ENCODE measurements at regions not wholly inside any gene's neighbourhood (a gene's known extent, or its start where the extent isn't known, plus 50 kb on each side); places are given as distances from the start of the nearest gene placed in this dataset.

DNA sequence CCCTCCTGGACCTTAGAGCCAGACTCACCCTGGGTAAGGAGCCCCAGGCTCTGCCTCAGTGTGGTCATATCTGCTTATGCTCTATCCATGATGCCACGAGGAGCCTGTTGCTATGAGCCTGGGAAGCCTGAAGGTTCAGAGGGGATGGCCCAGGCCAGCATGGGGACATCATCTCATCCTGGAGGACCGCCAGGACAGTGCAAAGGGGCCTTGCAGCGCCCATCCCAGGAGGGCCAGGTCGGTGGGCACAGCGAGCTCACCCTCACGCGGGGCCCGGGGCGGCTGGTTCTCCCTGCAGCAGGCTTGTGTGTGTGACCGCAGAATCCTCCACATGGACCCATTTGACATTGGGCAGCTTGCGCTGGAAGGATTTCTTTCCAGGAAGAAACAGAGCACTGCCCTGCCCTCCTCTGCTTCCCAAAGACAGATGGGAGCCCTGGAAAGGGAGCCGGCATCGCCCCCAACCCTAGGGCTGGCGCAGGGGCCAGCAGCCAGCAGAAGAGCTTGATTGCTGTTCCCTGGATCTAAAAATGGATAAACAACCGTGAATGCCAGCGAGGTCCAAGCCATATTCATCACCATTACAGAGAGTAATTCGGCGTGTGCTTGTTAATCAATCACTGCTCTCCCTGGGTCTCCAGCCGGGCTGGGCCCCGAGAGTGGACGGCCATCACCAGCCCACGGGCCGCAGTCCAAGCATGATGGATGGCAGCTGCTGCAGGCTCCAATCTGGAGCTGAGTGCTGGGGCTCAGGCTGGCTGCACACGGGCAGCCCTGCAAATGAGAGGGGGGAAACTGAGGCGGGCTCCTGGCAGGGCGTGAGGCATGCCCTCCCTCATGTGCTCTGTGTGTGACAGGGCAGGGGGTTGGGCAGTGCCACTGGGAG, 739.7 kb downstream of the BRD1 start:
- Histone ChIP-seq H3K18ac (ENCODE audit: low read length) (peak overlapping the region; percentile 56), H3K23ac (ENCODE audit: low read depth, low read length, poor library complexity) (peak overlapping the region; percentile 48), H3K4me3 (ENCODE audit: low read length in 2 of 2) (no peak overlapping the region), H3K4ac (ENCODE audit: low read length) (no peak overlapping the region), H4K91ac (ENCODE audit: low read depth, low read length, poor library complexity) (no peak overlapping the region), H2BK12ac (ENCODE audit: low read length) (peak overlapping the region; percentile 60), H2AFZ (ENCODE audit: low read length) (no peak overlapping the region), H3K79me1 (ENCODE audit: low read depth, low read length) (no peaks in the 10 kb centered on the region), H2BK120ac (ENCODE audit: low read depth, low read length) (no peak overlapping the region), H3K9me3 (replicated peaks in 1 of 2; ENCODE audit: control insufficient read depth in 2 of 2, insufficient read depth in 1 of 2, low read depth in 1 of 2, low read length in 2 of 2) (no peaks in the 10 kb centered on the region), H2BK5ac (ENCODE audit: low read length) (no peak overlapping the region), H4K8ac (ENCODE audit: low read depth, low read length) (no peak overlapping the region), H3K27me3 (ENCODE audit: control insufficient read depth in 3 of 3, insufficient read depth in 3 of 3, low read depth in 1 of 3, low read length in 3 of 3) (no peaks in the 10 kb centered on the region), H3K4me1 (ENCODE audit: control insufficient read depth in 2 of 2, insufficient read depth in 1 of 2, low read depth in 1 of 2, low read length in 2 of 2) (peaks cover 0 to 6% of the 10 kb centered on the region in 2 donors), H3K27ac (replicated peaks; ENCODE audit: low read length) (no peak overlapping the region), H3K36me3 (replicated peaks in 1 of 2; ENCODE audit: control insufficient read depth in 2 of 2, insufficient read depth in 2 of 2, low read length in 2 of 2) (no peaks in the 10 kb centered on the region), H2AK5ac (ENCODE audit: low read depth, low read length) (peak overlapping the region; percentile 66), H2BK15ac (ENCODE audit: low read length) (peak overlapping the region; percentile 47), H3K4me2 (ENCODE audit: insufficient read depth, low read length, poor library complexity, severe bottlenecking) (no peak overlapping the region), H3K14ac (ENCODE audit: low read length) (peak overlapping the region; percentile 11), H3K9ac (ENCODE audit: low read depth, low read length, poor library complexity) (no peak overlapping the region)
- no CpG with 5 or more reads among the region's 26 CpGs for WGBS, 2 donors (ENCODE audit: extremely low coverage in 2 of 2, insufficient read length in 2 of 2, insufficient replicate concordance in 1 of 2)
- no peak for DNase-seq (ENCODE audit: low spot score)

DNA sequence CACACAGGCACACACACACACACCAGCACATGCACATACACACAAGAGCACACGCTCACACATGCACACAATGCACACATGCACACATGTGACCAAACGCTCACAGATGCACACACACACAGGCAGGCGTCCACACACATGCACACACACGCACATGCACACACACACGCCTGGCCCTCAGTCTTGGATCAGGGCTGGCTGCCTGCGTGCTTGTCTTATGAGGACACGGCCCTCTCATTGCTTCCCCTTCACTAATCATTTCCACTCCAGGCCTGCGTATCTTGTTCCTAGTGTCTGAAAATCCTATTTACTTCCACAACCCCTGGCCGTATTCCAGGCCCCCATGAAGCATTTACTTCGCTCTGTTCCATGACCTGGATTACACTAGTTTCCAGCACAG, 740.5 kb downstream of the BRD1 start:
- no peak overlapping the region for H3K4ac ChIP-seq (ENCODE audit: low read length)
- no peaks in the 10 kb centered on the region for H3K27me3 ChIP-seq (ENCODE audit: control insufficient read depth in 3 of 3, insufficient read depth in 3 of 3, low read depth in 1 of 3, low read length in 3 of 3)
- H3K9me3 ChIP-seq (replicated peaks in 1 of 2; ENCODE audit: control insufficient read depth in 2 of 2, insufficient read depth in 1 of 2, low read depth in 1 of 2, low read length in 2 of 2) = no peaks in the 10 kb centered on the region
- WGBS, 2 donors (ENCODE audit: extremely low coverage in 2 of 2, insufficient read length in 2 of 2, insufficient replicate concordance in 1 of 2) = no CpG with 5 or more reads among the region's 10 CpGs
- no peak overlapping the region for H2AK5ac ChIP-seq (ENCODE audit: low read depth, low read length)
- no peak overlapping the region for H2BK120ac ChIP-seq (ENCODE audit: low read depth, low read length)
- H3K79me1 ChIP-seq (ENCODE audit: low read depth, low read length) = no peaks in the 10 kb centered on the region
- peak overlapping the region in 1 of 2 donors; percentile 59 for H3K4me3 ChIP-seq (ENCODE audit: low read length in 2 of 2)
- DNase-seq (ENCODE audit: low spot score) = no peak
- no peak overlapping the region for H3K27ac ChIP-seq (replicated peaks; ENCODE audit: low read length)
- H2BK12ac ChIP-seq (ENCODE audit: low read length) = no peak overlapping the region
- peak overlapping the region; percentile 47 for H2BK15ac ChIP-seq (ENCODE audit: low read length)
- no peak overlapping the region for H2BK5ac ChIP-seq (ENCODE audit: low read length)
- no peak overlapping the region for H3K4me2 ChIP-seq (ENCODE audit: insufficient read depth, low read length, poor library complexity, severe bottlenecking)
- no peak overlapping the region for H2AFZ ChIP-seq (ENCODE audit: low read length)
- peak overlapping the region; percentile 25 for H3K18ac ChIP-seq (ENCODE audit: low read length)
- H3K9ac ChIP-seq (ENCODE audit: low read depth, low read length, poor library complexity) = no peak overlapping the region
- H3K4me1 ChIP-seq (ENCODE audit: control insufficient read depth in 2 of 2, insufficient read depth in 1 of 2, low read depth in 1 of 2, low read length in 2 of 2) = peaks cover 0 to 6% of the 10 kb centered on the region in 2 donors
- no peak overlapping the region for H4K8ac ChIP-seq (ENCODE audit: low read depth, low read length)
- H3K23ac ChIP-seq (ENCODE audit: low read depth, low read length, poor library complexity) = peak overlapping the region; percentile 27
- H3K36me3 ChIP-seq (replicated peaks in 1 of 2; ENCODE audit: control insufficient read depth in 2 of 2, insufficient read depth in 2 of 2, low read length in 2 of 2) = no peaks in the 10 kb centered on the region
- H3K14ac ChIP-seq (ENCODE audit: low read length) = peak overlapping the region; percentile 67
- H4K91ac ChIP-seq (ENCODE audit: low read depth, low read length, poor library complexity) = no peak overlapping the region

DNA sequence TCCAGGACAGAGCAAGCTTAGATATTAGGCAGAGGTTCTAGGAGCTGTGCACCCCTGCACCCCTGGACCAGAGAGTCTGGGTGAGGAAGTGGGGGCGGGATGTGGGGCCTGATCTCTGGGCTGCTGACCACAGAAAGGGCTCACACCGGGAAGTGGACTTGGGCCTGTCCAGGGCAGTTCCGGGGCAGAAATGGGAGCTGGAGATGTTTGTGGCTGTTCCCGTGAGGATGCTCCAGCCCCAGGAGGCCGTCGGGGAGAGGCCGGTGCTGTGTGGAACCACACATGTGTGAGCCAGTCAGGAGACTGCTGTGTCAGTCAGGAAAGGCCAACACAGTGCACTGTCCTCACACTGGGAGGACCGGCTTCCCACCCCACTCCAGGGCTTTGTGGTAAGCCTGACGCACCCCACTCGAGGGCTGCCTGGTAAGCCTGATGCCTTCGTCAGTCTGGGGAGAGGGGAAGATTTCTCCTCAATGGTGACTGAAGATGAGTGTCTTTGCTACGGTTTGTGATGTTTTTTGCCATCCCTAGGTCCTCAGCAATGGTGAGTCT, 741.0 kb downstream of the BRD1 start:
- Histone ChIP-seq H2AFZ (ENCODE audit: low read length) (no peak overlapping the region), H3K27me3 (ENCODE audit: control insufficient read depth in 3 of 3, insufficient read depth in 3 of 3, low read depth in 1 of 3, low read length in 3 of 3) (no peaks in the 10 kb centered on the region), H3K36me3 (replicated peaks in 1 of 2; ENCODE audit: control insufficient read depth in 2 of 2, insufficient read depth in 2 of 2, low read length in 2 of 2) (no peaks in the 10 kb centered on the region), H3K79me1 (ENCODE audit: low read depth, low read length) (no peaks in the 10 kb centered on the region), H3K18ac (ENCODE audit: low read length) (no peak overlapping the region), H4K8ac (ENCODE audit: low read depth, low read length) (no peak overlapping the region), H2AK5ac (ENCODE audit: low read depth, low read length) (no peak overlapping the region), H3K4ac (ENCODE audit: low read length) (no peak overlapping the region), H3K9ac (ENCODE audit: low read depth, low read length, poor library complexity) (no peak overlapping the region), H3K4me3 (ENCODE audit: low read length in 2 of 2) (no peak overlapping the region), H2BK12ac (ENCODE audit: low read length) (no peak overlapping the region), H3K4me1 (ENCODE audit: control insufficient read depth in 2 of 2, insufficient read depth in 1 of 2, low read depth in 1 of 2, low read length in 2 of 2) (peaks cover 0 to 6% of the 10 kb centered on the region in 2 donors), H3K14ac (ENCODE audit: low read length) (no peak overlapping the region), H3K27ac (replicated peaks; ENCODE audit: low read length) (no peak overlapping the region), H3K4me2 (ENCODE audit: insufficient read depth, low read length, poor library complexity, severe bottlenecking) (no peak overlapping the region), H2BK5ac (ENCODE audit: low read length) (no peak overlapping the region), H2BK120ac (ENCODE audit: low read depth, low read length) (no peak overlapping the region), H4K91ac (ENCODE audit: low read depth, low read length, poor library complexity) (no peak overlapping the region), H3K9me3 (replicated peaks in 1 of 2; ENCODE audit: control insufficient read depth in 2 of 2, insufficient read depth in 1 of 2, low read depth in 1 of 2, low read length in 2 of 2) (no peaks in the 10 kb centered on the region), H2BK15ac (ENCODE audit: low read length) (peak overlapping the region; percentile 69), H3K23ac (ENCODE audit: low read depth, low read length, poor library complexity) (no peak overlapping the region)
- no CpG with 5 or more reads among the region's 12 CpGs for WGBS, 2 donors (ENCODE audit: extremely low coverage in 2 of 2, insufficient read length in 2 of 2, insufficient replicate concordance in 1 of 2)
- DNase-seq (ENCODE audit: low spot score) = no peak

DNA sequence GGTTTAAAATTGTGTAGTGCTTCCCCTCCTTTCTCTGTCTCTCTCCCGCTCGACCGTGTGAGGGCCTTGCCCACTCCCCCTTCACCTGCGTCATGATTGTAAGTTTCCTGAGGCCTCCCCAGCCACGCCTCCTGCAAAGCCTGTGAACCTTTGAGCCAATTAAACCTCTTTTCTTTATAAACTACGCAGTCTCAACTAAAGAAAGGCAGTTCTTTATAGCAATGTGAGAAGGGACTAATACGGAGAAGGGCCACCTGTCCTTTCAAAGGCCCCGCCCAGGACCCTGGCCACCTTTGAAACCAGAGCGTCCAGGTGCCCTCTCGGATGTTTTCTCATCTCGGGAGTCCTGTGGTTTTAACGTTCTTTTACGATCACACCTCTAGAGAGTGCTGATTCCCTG, 741.5 kb downstream of the BRD1 start:
- no peak for DNase-seq (ENCODE audit: low spot score)
- no peaks in the 10 kb centered on the region for H3K79me1 ChIP-seq (ENCODE audit: low read depth, low read length)
- no peak overlapping the region for H3K4ac ChIP-seq (ENCODE audit: low read length)
- H2AFZ ChIP-seq (ENCODE audit: low read length) = no peak overlapping the region
- no peak overlapping the region for H2BK120ac ChIP-seq (ENCODE audit: low read depth, low read length)
- no peak overlapping the region for H4K91ac ChIP-seq (ENCODE audit: low read depth, low read length, poor library complexity)
- H3K18ac ChIP-seq (ENCODE audit: low read length) = no peak overlapping the region
- no peaks in the 10 kb centered on the region for H3K27me3 ChIP-seq (ENCODE audit: control insufficient read depth in 3 of 3, insufficient read depth in 3 of 3, low read depth in 1 of 3, low read length in 3 of 3)
- H3K4me1 ChIP-seq (ENCODE audit: control insufficient read depth in 2 of 2, insufficient read depth in 1 of 2, low read depth in 1 of 2, low read length in 2 of 2) = peaks cover 0 to 6% of the 10 kb centered on the region in 2 donors
- H2BK15ac ChIP-seq (ENCODE audit: low read length) = no peak overlapping the region
- H3K9ac ChIP-seq (ENCODE audit: low read depth, low read length, poor library complexity) = no peak overlapping the region
- no peaks in the 10 kb centered on the region for H3K36me3 ChIP-seq (replicated peaks in 1 of 2; ENCODE audit: control insufficient read depth in 2 of 2, insufficient read depth in 2 of 2, low read length in 2 of 2)
- H2AK5ac ChIP-seq (ENCODE audit: low read depth, low read length) = no peak overlapping the region
- H3K27ac ChIP-seq (replicated peaks; ENCODE audit: low read length) = no peak overlapping the region
- H3K4me2 ChIP-seq (ENCODE audit: insufficient read depth, low read length, poor library complexity, severe bottlenecking) = no peak overlapping the region
- H3K23ac ChIP-seq (ENCODE audit: low read depth, low read length, poor library complexity) = no peak overlapping the region
- no peak overlapping the region for H3K14ac ChIP-seq (ENCODE audit: low read length)
- H4K8ac ChIP-seq (ENCODE audit: low read depth, low read length) = no peak overlapping the region
- H3K9me3 ChIP-seq (replicated peaks in 1 of 2; ENCODE audit: control insufficient read depth in 2 of 2, insufficient read depth in 1 of 2, low read depth in 1 of 2, low read length in 2 of 2) = no peaks in the 10 kb centered on the region
- H2BK12ac ChIP-seq (ENCODE audit: low read length) = no peak overlapping the region
- no peak overlapping the region for H2BK5ac ChIP-seq (ENCODE audit: low read length)
- WGBS, 2 donors (ENCODE audit: extremely low coverage in 2 of 2, insufficient read length in 2 of 2, insufficient replicate concordance in 1 of 2) = no CpG with 5 or more reads among the region's 13 CpGs
- no peak overlapping the region for H3K4me3 ChIP-seq (ENCODE audit: low read length in 2 of 2)
